GM18873 (cell line): ENCODE measurements at regions not wholly inside any gene's neighbourhood (a gene's known extent, or its start where the extent isn't known, plus 50 kb on each side); places are given as distances from the start of the nearest gene placed in this dataset.
A peak's percentile ranks its signal among the peaks of the same experiment; 100 is the strongest.

Experiments
- ATAC-seq: cut with Tn5 transposase; IDR thresholded peaks from one replicate; pipeline ENCODE4 v1.9.1; 2021; ENCODE audit warnings: mild to moderate bottlenecking, moderate library complexity, moderate number of reproducible peaks; ENCODE audit not compliant: unreplicated experiment, low FRiP score

DNA sequence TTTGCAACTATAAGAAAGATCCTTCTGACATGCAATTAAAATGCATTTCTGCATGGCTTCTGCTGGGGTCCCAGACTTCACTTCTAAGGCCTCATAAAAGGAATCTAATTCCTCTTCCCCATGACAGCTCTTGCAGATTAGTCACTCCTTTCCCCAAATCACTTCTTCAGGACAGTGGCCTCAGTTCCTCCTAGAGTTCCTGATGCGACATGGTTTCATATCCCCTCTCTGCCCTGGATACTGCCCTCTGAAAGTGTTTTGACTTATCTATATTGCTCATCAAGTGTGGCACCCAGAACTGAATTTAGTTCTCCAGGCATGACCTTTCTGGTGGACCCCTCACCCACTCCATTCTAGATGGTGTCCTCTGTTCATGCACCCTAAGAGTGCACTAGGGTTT is 238.1 kb downstream of the FOXO1 start:
- ATAC-seq = no peak

DNA sequence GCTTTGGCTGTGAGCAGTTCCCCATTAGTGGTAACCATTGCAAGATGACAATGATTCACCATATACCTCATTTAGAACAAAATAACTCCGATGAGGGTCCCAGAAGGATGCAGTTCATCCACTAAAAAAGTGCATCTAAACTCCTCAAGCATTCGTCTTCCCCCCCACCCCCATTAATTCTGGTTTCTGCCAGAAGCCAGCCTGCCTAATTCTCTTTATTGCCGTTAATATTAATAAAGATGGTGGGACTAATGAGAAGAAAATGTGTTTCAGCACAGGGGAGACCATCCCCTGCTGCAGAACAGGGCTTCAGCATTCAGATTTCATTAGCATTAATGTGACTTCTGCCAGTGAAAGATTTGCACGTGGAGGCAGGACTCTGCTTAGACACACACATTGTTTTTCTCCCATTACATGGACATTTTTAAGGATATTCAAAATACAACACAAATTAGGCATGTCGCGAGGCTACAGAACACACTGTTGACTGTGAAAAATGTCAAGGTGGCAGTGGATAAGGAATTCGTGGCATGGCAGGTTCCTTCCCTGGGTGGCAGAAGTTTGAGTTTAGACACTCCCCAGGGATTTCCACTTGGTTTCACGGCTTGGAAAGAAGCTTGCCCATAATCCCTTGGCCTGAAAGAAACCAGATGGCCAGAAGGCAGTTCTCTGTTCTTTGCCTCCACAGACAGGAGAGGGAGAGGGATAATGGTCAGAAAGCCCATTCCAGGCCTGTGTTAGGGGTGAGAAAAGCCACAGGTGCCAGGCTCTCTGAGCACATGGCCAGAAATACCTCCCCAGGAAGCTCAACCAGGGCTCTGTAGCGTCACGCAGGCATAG is 236.5 kb downstream of the FOXO1 start:
- no peak for ATAC-seq

DNA sequence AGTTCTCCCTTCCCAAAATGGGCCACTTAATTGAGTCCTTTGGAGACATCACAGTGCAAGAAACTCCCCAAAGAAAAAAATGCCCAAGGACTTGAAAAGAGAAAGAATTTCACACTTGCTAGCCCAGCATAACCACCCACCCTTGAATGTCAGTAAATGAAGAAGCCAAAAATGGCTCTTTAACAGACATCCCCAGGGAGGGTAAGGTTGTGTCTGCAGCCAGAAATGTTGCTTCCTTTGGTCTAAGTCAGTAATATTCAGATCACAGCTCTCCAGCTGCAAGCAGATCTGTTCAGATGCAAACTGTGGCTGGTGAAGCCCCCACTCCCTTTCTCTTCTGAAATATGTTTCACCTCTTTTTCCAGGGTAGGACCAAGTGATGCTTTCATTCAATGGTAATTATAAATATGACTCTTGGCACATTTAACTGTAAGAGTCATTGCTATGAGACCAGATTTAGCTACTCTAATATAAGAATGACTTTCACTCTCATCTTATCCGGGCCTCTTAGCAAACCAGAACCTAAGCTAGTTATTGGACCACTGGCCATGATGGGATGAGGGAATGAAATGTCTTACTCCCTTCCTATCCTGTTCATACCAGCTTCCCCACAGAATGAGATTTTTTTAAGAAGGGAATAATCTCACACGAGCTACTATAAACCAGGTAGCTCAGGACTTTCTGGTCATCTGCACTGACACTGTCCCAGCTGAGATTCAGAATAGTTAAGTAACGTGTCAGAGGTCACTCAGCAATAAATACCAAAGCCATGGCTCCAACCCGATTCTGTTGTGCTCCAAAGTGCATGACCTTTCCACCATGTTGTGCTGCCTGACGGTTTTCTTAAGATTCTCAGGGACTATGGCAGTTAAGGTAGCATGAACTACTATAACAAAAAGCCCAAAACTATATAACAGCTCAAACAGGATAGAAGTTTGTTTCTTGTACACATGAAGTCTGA is 234.1 kb downstream of the FOXO1 start:
- no peak for ATAC-seq

DNA sequence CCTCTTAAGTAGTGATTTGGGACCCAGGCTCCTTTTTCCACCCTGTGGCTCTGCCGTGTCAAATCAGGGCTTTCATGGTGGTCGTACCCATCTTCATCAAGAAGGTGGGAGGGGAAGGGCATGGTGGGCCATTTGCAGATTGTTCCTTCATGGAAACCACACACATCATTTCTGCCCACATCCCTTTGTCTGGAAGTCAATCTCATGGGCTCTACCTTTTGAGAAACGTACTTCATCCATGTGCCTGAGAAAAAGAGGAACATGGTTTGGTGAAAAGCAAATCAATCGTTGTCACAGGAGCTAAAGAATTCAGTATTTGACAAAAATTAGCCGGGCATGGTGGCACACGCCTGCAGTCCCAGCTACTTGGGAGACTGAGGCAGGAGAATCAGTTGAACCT is 233.4 kb downstream of the FOXO1 start:
- ATAC-seq = no peak

DNA sequence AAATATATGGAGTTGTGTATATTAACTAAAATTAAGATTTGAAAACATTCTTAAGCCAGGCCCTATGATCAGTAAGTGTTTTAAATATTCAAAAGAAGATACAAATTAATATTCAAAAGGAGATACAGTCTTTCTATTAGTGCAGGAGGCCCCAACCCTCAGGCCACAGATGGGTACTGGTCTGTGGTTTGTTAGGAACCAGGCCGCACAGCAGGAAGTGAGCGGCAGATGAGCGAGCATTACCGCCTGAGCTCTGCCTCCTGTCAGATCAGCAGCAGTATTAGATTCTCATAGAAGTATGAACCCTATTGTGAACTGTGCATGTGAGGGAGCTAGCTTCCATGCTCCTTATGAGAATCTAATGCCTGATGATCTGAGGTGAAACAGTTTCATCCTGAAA is 232.9 kb downstream of the FOXO1 start:
- peak; percentile 58 for ATAC-seq

DNA sequence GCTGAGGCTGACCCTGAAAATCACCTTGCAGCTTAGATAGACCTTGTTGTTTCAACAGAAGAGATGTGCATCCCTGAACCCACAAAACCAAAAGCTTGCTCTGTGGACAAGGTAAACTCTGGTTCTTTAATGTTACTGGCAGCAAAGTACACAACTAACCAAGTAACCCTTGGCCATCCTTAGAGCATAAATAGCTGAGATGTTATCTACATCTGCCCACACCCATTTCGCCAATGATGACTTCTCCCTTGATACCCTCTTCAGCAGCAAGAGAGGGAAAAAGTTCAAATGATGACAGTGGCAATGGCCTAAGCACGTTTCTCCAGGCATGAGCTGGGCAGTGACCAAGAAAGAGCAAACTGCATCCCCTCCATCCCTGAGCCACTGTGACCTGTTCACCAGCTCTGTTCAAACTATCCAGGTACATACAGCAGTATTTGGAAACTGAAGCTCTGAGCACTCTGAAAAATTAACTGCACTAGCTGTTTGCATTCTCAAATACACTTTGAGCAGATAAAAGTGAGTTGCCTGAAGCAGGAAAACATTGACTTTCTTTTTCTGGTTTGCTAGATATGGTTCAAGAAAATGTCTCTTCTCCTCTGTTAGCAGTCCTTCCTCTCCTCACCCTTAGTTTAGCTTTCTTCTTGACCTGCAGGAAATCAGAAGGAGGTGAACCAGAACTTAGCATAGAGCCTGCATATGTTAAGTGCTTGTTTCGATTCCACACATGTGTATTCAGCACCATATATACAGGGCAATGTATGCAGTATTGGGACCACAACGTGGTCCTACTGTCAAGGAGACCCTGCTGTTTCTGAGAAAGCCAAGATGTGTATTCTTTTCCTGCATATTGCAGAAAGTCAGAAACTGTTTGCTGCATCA is 231.7 kb downstream of the FOXO1 start:
- no peak for ATAC-seq

DNA sequence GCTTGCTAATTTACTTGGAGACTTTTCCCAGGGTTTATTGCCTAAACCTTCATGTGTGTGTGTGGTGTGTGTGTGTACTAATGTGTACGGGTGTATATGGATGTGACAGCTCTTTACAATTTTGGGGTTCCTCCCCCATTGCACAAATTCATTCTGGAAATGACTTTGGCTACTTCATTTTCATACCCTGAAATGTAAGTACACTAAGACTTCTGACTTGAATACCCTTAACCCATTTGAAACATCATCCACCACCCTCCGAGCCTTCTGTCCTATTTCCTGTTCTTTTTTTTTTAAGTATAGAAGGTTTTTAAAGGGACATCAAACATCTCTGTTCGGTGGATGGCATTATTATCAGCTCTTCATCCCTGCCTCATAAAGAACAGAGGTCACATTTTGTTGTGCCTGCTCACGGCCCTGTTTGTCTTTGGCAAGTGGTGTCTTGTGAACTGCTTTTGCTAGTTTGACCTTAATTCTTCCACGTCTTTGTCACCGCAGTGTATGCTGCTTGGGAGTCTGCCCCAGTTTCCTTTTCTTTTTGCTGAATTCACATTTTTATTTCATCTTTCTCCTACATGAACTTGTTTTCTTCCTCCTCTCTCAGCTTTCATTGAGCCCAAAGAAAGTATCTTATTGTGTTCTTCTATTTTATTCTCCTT is 228.3 kb downstream of the FOXO1 start:
- no peak for ATAC-seq

DNA sequence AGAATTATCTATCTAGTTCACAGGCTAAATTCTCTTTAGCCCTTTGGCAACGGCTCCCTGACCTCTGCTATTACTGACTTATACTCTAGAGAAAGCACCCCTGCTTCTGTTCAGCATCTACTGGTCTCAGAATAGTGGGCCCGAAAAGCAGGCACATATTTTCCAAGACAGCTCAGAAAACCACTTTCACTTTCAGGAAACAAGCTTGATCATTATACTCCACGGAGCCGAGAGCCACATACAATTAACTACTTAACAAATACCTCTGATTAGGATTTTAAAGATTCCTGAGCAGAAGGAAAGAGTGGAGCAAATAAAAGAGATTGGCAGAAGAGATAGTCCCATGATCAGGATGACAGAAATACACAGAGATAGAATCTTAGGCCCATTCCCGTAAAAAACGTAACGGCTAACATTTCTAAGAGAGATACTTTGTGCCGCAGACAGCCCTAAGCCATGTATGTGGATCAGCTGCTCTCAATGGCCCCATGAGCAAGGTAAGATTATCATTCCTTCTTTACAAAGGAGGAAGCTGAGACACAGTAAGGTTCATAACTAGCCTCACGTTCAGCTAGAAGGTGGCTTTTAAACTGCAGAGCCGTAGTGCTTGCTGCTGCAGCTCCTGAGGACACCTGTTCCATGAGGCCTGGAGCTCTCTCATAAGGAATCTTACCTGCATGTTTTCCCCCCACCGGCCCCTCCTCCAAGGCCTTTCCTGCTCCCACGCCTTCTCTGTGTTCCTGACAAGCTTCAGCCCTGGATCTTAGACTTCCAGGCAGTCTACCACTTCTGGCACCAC is 227.2 kb downstream of the FOXO1 start:
- ATAC-seq = no peak

DNA sequence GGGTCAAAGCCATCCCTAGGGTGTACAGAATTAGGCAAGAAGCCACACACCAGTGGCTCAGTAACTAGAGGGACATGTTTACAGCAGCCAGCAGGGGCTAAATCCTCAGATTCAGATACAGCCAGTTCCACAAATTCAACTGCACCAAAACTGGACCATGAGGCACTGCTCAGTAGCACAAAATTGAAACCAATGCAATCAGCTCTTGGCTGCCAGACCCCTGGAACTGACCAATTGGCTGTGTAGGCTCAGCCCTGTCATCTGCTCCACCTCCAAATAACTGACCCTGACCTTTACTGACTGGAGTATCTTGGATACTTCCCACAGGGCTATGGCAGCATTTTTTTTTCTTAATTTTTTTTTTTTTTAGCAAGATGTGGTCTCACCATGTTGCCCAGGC is 226.5 kb downstream of the FOXO1 start:
- no peak for ATAC-seq

DNA sequence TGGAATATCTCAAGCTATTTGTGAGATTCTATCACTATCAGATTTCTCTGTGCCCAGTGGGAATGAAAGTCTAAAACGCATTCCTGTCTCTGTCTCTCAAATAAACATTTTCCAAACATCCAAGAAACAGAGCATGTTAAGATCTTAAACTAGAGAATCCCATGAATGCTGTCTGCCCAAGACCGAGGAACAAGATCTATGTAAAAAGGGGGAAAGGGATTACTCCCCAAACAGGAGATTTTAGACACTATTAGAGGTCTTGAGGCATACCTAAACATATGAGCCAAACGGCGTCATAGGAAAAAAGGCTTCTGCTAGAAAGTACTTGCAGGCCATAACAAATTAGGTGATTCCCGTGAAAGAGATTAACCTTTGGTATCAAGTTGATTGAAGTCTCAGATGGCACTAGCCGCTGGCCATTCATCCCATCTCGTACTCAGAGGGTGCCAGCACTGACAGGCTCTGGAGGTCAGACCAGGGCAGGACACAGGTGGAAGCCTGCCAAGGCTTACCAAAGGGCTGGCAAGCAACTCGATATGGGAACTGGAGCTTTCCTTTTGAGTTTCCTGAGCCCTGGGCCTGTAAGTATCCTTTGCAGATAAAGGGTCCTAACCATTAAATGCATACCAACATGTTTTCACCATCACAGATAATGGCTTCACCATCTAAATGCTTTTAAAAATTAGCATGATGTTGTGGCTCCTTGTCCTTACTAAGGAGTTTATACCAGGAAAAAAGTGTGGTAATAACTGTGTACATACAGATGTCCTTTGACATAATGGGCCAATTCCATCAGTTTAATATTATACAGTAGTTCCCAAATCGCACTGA is 225.2 kb downstream of the FOXO1 start:
- ATAC-seq = no peak

DNA sequence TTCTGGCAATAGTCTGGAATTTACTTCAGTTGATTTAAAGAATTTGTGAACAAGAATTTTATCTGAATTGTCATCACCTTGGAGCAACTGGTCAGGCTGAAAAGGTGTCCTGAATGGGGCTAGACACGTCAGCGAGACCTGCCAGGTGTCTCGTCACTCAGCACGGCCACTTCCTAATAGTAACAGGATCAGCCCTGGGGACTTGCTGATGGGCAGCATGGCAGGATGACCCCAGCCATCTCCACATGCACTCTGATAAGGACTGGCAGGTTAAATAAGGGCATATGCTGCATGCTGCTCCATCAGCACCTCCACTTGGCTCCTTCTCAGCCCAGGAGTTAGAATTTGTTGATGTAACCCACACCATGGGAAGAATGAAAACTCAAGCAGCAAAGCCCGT is 224.2 kb downstream of the FOXO1 start:
- no peak for ATAC-seq

DNA sequence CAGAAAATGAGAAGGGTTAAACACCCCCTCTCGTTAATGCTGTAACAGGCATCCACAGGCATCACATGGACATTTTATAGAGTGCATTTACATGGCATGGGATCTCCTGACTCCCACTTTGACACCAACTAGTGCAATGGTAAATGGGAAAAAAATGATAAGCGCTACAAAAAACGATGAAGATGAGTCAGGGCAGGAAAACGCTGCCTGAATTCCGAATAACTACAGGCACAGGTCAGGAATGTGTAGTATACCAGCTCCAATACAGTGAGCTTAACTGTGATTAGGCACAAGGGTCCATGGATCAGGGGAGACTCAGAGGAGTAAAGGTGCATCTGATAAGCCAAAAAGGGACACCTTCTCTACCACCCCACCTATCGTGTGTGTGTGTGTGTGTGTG is 223.6 kb downstream of the FOXO1 start:
- ATAC-seq = no peak

DNA sequence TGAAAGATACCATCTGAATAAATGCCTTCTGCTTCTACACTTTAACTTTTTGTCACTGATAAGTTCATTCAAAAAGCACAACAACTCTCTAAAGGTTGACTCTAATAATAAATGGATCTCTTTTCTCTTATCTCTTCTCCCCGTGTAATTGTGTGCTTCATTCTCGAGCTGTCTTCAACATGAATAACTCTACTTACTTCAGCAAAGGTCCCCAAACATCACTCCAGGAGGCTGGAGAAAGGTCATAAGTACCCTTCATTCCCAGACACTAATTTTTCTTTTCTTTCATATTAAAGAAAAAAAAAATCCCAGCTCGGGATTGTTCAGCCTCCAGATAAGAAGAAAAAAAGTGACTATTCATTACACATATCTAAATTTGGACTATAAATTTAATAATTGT is 222.2 kb downstream of the FOXO1 start:
- no peak for ATAC-seq

DNA sequence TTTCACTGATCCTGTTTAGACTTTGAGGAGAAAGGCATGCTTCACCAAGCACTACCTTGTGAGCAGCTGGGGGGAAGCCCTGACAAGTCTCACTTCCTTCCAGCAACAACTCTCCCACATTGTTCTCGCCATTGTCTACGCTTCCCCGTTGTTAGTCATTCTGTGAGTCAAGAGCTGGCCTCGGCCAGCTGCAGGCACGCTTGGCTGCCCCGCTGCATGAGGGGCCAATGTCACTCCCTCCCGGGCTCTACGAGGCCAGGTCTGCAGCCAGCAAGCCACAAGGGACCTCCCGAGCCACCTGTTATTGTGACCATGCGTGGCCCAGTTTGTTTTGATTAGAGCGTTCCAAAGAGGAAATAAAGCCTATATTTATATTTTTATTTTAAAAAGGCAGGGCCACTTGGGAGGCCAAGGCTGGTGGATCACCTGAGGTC is 220.9 kb downstream of the FOXO1 start:
- peak; percentile 99 for ATAC-seq

DNA sequence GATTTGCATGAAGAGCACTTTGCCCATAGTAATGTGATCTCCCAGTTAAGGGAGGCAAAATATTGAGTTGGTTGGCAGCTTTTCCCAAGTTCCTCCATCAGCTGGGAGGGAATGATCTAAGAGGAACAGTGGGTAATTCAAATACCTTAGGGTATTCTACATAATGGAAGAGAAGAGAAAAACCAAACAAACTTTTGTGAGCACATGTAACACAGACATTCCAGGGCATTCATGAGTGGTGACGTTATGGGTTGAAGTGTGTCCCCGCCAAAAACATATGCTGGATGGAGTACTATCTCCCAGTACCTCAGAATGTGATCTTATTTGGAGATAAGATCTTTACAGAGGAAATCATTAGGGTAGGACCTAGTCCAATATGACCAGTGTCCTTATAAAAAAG is 220.1 kb downstream of the FOXO1 start:
- no peak for ATAC-seq

DNA sequence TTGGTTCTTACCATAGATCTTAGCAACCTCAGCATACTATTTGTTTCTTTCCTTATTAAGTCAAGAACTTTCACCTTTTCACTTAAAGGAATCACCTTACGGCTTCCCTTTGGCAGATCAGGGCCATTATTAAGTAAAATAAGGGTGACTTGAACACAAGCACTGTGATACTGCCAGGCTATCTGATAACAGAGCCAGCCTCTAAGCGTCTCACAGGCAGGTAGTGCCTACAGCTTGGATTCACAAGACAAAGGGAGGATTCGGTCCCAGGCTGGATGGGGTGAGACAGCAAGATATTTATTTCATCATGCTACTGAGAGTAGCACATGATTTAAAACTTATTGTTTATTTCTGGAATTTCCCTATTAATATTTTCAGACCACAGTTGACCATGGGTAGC is 218.6 kb downstream of the FOXO1 start:
- no peak for ATAC-seq

DNA sequence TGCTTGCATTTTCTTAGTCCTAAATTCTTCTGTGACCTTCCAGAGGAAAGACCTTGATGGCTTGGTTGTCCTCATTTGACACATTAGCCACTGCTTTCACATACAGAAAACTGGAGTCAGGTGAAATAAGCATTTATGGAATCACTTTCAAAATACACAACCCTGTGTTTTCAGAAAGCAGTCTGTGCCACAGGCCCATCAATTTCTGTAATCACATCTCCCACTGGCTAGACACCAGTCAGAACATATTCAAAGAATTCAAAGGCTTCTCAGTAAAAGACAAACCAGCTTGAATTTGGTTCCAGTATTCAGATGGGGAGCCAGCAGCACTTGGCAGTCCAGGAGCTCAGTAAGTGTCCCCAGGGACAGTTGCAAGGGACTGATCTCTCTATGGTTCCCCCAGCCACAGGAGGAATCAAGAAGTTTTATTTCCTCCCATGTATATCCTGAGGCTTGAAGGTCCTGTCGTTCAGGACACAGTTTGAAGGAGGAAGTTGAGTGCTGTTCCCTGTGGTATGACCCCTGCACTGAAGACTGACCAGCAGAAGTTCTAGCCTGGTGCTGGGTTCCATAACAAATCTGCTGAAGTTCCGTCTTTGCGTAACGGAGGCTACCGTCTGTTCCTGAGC is 214.3 kb downstream of the FOXO1 start:
- ATAC-seq = no peak
